Mesenteric fat pad (tissue), 1 donor: ENCODE measurements at regions not wholly inside any gene's neighbourhood (a gene's known extent, or its start where the extent isn't known, plus 50 kb on each side); places are given as distances from the start of the nearest gene placed in this dataset.

ENCODE experiments used
- DNase-seq: peaks from one replicate; pipeline ENCODE4 v3.0.0-alpha.2; 2020; ENCODE audit warnings: low spot score
- donor health status: DM: yes; HTN: yes; CAD: no.

DNA sequence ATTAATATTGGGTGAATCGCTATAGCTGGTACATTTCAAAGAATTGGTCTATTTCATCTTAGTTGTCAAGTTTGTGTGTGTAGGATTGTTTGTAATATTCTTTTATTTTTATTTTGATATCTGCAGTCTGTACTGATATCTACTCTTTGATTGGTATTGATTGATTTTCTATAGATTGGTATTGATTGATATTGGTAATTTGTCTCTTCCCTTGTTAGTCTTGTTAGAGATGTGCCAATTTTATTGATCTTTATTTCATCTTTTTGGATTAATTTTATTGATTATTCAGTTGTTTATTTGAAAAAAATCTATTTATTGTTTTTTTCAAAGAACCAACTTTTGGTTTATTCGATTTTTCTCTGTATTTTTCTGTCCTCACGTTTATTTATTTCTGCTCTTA is 61.4 kb downstream of the TM2D3 start:
- DNase-seq, result no peak

DNA sequence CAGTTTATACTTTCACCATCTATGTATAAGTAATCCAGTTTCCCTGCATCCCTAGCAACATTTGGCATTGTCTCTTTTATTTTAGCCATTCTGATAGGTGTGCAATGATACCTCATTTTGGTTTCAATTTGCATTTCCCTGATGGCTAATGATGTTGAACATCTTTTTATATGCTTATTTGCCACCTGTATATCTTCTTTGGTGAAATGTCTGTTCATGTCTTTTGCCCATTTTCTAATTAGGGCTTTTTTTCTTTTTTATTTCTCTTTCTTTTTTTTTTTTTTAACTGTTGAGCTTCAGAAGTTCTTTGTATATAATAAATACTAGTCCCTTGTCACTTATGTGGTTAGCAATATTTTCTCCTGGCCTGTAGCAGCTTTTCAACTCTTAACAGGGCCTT is 68.9 kb downstream of the TM2D3 start:
- no peak for DNase-seq

DNA sequence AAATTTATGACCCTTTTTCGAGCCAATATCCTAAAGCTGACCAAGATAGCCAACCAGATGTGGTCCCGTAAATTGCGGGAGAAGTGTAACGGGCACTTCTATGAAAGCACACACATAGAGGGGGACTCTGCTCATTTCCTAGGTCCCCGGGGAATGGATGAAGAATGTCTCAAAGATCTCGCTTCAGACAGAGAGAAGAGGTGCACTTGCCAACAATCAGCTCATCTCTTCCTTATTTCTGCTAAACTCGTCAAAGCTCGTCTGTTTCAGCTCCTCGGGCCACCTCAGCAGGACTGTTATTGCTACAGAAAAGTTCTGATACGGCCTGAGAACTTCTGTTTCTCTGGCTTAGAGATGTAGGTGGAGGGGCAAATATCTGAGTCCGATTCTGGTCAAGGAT is 71.8 kb downstream of the TM2D3 start:
- no peak for DNase-seq

DNA sequence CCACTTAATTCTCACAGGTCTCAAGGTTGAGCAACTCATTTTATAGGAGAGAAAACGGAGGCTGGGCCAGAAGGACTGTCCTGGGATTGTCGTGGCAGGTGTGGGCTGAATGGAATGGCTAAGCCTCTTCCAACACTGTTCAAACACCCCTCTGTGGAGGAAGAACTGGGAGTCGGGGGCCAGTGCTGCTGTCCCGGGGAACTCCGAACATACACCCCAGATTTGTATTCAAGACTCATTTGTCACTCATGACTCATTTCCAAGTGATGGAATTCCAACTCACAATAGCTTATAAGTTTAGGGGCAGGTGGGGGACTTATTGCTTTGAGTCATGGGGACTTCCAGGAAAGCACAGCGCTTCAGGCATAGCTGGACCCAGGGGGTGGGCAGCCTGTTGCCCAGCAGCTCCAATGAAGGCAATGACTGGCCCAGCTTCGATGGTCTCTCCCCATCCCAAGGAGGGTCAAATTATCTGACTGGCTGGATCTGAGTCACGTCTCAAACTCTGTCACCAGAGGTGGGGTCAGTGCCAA is 72.5 kb downstream of the TM2D3 start:
- DNase-seq, result no peak

DNA sequence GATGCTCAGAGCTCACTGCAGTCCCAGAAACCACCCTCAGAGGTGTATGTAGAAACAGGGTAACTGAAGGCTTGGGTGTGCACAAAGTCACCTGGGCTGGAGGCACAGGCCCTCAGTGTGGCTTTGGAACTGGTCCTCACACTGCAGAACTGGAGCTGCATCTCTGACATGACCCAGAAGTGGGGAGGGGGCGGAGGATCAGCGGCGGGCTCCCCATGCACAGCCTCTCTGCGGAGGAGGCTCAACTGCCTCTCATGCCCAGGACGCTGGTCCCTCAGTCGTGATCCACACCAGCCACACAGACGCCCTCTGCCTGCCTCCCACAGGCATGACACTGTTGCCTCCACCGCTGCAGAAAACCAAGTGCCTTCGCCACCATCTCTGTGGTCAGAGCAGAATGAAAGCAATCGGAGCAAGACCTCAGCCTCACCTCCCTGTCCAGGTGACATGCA is 73.7 kb downstream of the TM2D3 start:
- DNase-seq, result no peak

DNA sequence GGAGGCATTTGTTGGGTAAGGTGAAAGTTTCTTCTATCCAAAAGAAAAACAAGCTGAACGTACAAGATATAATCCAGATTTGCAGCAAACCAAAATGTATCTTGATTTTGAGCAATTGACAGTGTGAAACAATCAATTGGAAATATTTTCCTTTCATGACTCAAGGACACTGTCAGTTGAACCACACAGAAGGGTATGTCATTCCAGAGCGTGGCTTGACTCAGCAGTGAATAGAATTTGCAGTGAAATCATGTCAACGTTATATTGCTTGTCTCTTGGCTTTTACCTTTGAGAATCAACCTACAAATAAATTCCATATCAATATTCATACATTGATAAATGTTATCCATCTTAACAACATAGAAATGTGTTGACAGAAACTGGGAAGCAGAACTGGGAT is 78.2 kb downstream of the TM2D3 start:
- no peak for DNase-seq

DNA sequence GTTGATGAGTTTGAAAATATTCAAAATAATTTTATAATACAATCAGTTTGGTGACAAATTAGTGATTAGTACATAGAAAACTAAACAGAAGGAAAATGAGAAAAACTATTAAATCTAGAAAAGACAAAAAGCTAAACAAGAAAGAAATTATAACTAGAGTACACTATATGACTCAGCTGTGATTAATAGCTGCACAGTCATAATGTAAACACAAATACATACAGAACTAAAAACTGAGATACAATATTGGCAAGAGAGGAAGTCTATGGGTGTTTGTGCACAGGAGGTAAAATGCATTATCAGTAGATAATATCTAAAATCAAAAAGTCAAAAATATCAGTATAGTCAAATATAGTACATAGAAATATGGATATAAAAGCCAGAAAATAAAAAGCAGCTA is 80.7 kb upstream of the PCSK6 start:
- no peak for DNase-seq

DNA sequence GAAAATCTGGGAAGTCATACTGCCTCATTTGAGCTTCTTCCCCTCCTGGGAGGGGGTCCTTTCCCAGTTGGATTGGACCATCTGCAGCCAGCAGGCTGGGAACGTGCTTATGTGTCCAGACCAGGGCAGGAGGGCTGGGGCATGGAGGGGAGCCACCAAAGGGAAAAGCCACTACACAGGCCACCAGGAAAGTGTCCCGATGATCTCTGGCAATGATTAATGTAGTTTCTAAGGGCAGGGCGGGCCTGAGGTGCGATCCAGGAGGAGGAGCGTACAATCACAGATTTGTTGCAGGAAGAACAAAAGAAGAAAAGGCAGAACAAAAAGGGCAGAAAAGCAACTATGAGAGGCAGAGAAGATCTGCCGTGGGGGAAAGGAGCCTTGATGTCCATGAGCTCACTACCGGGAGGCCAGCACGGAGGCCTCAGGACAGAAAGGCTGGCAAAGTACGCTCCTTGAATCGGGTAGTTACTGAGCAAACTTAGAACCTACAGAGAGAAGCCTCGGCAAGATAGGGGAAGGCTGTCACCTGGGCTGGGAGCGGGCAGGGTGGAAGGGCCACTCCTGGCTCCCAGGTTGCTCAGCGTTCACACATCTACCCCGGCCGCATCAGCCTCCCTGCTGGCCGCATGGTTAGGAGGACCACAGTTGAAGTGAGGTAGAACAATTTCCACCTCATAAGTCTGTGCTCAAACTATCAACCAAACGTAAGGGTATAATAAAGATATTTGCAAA is 79.5 kb upstream of the PCSK6 start:
- no peak for DNase-seq

DNA sequence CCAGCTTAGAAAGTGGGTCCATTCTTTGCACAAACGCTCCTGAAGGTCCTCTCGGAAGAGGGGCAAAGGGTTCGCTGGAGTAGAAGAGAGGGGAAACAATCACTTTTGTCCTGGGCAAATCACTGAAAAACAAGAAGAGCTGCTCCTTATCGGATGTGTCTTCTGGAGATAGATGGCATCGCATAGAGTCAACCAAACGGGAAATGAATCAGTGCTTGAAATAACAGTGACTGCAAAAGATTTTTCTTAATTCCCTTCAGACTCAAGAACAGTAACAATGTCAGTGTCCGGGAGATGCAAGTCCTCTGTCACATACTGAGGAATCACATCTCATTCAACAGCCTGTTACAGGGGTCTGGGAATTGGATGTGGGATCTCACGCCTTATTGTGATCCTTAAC is 78.8 kb upstream of the PCSK6 start:
- DNase-seq, result no peak

DNA sequence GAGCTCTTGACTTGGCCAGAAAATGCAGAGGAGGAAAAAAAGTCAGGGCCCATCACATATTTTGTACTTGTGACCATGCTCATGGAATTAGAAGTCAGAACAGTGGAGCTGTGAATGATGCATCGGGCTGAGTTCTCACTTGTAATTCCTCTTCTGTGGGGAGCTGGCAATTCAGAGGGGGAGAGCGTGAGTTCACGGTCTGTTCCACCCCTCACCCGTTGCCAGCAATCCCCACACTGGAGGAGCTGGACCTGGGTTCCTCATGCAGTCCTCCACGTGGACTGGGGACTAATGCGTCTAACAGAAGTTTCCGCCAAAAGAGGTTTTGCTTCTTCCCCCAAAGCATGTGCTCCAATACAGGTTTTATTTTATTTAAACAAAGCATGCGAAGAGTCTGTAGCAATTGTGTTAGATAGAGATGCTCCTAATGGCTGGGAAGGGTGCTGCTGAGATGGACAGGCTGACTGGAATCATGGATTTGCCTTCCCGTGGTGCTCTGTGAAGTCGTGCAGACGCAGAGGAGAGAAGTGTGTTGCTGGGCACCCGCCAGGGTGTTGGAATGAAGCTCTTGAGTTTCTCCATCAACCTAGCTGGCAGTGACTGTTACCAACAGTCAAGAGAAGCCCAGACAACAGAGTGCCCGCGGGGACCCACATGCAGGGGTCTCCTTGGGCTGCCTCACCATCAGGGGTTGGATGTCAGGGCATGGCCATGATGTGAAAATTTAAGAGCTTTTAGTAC is 77.4 kb upstream of the PCSK6 start:
- no peak for DNase-seq

DNA sequence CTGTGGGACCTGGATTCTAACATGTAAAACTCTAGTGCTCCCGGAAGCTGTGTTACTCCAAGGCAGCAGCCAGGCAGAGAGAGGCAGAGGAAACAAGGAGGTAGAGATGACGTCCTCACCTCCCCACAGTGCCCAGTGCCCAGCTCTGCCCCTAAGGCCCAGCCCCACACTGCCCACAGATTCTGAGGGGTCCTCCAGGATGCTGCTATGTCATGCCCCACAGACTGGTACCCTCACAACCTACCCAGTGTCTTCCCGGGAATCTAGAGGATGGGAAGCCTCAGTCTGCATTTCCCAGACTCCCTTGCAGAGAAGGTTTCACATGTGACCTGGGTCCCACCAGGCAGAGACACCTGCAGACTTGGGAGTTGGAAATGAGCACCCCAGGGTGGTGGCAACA is 75.9 kb upstream of the PCSK6 start:
- no peak for DNase-seq

DNA sequence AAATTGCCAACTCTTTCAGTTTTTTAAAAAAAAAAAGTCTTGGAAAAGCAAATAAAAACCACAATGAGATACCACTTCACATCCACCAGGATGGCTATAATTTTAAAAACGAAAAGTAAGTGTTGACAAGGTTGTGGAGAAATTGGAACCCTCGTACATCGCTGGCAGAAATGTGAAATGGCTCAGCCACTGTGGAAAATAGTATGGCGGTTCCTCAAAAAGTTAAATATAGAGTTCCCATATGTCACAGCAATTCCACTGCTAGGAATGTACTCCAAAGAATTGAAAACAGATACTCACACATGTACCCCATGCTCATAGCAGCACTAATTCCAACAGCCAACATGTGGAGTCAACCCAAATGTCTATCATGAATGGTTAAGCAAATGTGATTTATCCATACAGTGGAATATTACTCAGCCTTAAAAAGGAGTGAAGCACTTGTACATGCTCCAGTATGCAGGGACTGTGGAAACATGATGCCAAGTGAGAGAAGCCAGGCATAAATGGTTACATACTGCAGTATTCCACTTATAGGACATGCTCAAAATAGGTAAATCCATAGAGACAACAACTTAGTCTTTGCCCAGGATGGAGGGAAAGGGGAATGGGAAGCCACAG is 73.8 kb upstream of the PCSK6 start:
- no peak for DNase-seq

DNA sequence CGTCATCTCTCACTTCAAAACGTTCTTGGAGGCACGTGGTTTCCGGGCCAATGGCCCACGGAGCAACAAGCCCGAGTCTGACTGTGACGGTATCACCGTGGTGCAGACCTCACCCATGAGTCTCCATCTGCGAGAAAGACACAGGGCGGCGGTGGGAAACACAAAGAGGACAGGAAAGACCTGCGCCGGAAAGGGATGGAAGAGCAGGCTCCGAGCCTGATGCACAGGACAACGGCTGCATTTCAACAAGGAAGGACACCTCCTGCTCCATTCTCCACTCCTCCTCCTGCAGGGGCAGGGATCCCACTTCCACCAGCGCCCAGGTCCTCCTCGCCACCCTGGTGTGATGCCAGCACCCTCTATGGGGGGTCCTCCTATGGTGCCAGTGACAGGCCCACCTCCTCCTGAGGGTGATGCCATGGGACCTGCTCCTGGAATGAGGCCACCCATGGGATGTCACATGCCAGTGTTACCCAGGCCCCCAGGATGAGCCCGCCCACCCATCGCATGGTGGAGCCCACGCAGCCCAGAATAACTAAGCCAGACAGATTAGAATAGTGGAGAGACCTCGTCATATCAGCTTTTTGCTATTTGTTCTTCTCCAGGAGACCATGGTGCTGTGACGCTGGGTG is 73.0 kb upstream of the PCSK6 start:
- DNase-seq, result no peak

DNA sequence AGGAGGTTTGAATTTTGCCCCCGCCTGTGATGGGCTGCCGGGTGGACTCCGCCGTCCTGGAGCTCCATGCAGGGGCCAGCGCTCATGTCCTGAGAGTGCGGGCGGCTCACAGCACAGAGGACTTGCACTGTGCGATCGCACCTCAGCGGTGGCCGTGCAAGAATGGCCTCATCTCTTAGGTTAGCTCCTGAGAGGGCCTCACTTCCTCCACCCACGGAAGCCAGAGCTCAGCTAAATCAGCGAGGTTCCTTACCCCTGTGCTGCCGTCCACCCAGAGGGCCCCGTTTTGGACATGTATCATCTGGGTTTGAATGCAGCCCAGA is 72.0 kb upstream of the PCSK6 start:
- no peak for DNase-seq

DNA sequence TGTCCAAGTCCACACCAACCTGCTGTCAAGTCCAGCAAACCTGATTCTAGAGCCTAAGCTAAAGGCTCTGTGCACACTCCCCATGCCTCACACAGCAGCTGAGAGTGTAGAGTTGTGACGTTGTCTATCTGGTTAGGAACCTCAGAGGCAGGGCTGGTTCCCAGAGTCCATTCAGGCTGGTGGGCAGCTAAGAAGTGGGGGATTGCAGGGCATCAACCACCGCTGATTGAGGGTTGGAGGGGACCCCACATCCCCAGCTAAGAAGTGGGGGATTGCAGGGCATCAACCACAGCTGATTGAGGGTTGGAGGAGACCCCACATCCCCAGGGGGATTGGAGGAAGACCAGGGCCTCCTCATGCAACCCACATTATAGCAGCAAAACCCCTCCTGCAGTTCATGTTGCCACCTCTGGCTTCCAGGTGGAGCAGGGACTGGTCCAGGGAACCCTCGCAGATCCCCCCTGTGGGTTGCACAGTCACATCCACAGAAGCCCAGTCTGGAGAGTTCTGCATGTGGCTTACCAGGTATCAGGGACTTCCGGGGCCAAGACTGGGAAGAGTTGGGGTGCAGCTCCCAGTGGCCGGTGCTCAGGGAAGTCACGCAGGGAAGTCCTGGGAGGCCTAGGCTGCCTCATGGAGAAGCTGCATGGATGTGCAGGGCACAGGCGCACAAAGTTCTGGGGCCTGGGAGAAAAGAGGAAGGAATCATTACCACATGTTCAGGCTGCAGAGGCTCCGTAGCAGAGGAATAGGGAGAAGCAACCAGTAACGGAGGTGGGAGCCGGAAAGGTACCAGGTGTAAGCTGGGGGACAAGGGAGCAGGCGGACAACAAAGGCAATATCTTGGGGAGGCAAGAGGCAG is 71.4 kb upstream of the PCSK6 start:
- peak; percentile 45 for DNase-seq

DNA sequence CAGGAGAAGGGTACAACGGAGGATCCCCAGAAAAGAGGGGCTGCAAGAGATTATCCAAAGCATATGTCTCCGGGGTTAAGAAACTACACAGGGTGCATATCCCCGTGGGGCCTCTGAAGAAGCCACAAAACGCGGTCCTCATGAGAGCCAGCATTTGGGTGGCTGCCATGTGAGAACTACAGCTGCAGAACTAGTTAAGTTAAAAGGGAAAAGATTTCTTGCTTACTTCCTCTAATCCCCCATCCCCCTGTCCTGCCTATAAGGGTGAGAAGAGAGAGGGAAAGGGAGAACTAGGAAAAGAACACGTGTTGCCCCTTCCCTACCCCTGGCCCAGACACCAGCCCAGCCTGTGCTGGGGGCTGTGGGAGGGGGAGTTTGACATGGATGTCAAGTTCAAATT is 70.4 kb upstream of the PCSK6 start:
- peak; percentile 24 for DNase-seq

DNA sequence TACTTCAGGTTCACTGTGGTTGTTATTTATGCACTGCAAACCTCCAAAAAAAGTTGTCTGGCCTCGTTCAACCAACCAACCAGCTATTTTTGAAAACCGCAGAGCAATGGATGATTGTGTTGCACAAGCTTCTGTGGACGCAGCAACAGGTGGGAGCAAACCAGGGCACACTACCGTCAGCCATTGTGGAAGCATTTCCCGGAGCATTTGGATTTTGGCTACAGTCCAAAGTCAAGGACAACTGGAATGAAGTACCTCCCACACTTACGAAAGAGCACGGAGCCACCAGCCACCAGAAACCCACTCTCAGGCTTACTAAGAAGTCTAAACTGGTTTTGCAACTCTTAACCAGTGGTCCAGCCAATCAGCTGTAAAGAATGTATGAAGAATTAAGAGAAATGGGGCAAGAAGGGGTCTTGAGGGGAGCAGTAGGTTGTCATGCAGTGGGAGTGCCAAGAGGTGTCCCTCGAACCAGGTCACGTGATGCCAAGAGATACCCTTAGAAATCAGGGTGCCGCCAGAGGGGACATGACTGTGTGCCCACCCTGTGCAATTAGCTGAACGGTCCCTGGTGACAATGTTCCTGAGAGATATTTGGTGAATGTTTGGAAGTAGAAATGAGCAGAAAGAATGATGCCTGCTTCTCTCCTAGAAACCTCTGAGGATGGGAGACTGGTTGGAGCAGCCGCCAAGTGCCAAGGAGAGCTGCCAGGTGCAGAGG is 68.9 kb upstream of the PCSK6 start:
- DNase-seq, result peak; percentile 16

DNA sequence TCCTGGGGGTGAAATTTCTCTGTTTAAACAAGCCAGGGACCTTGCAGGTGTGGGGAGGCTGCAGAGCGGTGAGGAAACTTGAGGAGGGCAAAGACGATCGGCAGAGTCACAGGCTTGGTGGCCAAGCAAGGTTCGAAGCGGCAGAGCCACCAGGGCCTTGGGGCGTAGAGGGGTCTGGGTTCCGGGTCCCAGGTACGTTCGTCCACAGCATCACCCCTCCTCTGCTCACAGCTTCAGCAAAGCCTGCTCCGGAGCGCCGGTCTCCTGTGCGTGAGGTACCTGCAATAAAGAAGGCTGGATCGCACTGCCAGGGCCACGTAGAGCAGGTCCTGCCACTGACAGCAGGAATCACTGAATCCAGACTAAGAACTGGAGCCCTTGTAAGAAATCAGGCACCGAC is 66.8 kb upstream of the PCSK6 start:
- DNase-seq, result peak; percentile 84

DNA sequence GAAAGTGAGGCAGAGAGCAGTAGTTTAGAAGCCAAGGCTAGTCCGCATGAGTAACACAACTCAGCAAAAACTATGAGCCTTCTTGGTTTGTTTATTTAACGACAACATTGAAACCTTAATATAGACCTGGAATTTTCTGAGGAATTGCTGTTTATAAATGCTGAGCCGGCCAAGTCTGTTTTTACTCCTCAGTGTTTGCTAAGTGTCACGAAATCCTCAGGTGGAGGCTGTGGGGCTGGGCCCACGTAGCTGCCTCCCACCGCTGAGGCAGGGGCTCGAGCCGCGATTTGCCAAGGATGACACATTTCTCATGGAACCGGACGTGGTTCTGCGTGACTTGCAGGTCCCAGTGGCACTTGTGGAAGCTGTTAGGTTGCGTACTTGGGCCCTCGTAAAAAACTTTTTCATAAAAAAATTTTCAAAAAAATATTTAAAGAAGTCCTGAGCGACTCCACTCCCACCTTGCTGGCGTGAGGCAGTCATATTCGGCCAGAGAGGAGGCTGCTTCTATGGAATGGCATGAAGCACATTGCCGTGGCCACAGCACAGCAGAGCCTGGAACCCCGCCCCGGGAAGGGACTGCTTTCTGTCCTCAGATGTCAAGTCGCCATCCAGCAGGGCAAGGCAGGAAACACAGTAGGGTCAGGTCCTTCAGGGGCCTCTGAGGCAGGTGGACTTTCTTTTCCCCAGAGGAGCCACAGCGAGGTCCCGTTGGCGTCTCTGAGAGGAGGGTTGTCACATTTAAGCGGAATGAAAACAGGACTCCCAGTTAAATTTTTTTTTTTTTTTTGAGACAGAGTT is 64.8 kb upstream of the PCSK6 start:
- DNase-seq, result peak; percentile 78
